ENCODE measurements at regions not wholly inside any gene's neighbourhood (a gene's known extent, or its start where the extent isn't known, plus 50 kb on each side); places are given as distances from the start of the nearest gene placed in this dataset.

GRCh38 chr11:103735497-103736032 lies 300.9 kb upstream of the DDI1 start:
- POLR2A ChIA-PET: no interaction called here

GRCh38 chr11:103736315-103737036 lies 300.0 kb upstream of the DDI1 start:
- H4K20me1 ChIP-seq (ENCODE audit: insufficient read depth, low read length): no peaks in the 10 kb centered on the region
- no peak overlapping the region for H3K4me3 ChIP-seq (ENCODE audit: low read depth, low read length, poor library complexity, severe bottlenecking)
- TF ChIP-seq CTCF (conservative IDR thresholded peaks at IDR 0.05; ENCODE audit: low read length): no peak
- no peak for TF ChIP-seq EZH2phosphoT487 (IDR thresholded peaks at IDR 0.05; ENCODE audit: borderline replicate concordance, low read depth, low read length)
- POLR2A ChIA-PET: no interaction called here
- no peaks in the 10 kb centered on the region for H3K79me2 ChIP-seq (ENCODE audit: insufficient read depth, low read depth, low read length)
- BruUV-seq (replicated peaks): no TSS peak
- H3K27ac ChIP-seq (ENCODE audit: low read depth, low read length, poor library complexity, severe bottlenecking): no peak overlapping the region
- CTCF ChIA-PET (ENCODE audit: unreplicated experiment): no interaction called here
- H3K4me2 ChIP-seq (ENCODE audit: low read length): no peak overlapping the region
- no peak overlapping the region for H2AFZ ChIP-seq (ENCODE audit: low read length)
- no peaks in the 10 kb centered on the region for H3K36me3 ChIP-seq (ENCODE audit: insufficient read depth, low read length)
- H3K9me2 ChIP-seq (ENCODE audit: insufficient read depth, low read length): no peaks in the 10 kb centered on the region
- no peaks in the 10 kb centered on the region for H3K4me1 ChIP-seq (ENCODE audit: insufficient read depth, low read length, poor library complexity, severe bottlenecking)
- intact Hi-C loops (cut with micrococcal nuclease; ENCODE audit: unreplicated experiment): no loop called here
- DNase-seq (ENCODE audit: low spot score): no peak
- H3K9me3 ChIP-seq (ENCODE audit: low read length): no peaks in the 10 kb centered on the region

More at GRCh38 chr11:103735497-103736032, 300.9 kb upstream of the DDI1 start:
- Histone ChIP-seq H3K4me1 (ENCODE audit: insufficient read depth, low read length, poor library complexity, severe bottlenecking) (no peaks in the 10 kb centered on the region), H2AFZ (ENCODE audit: low read length) (no peak overlapping the region), H3K36me3 (ENCODE audit: insufficient read depth, low read length) (no peaks in the 10 kb centered on the region), H3K4me3 (ENCODE audit: low read depth, low read length, poor library complexity, severe bottlenecking) (no peak overlapping the region), H3K9me3 (ENCODE audit: low read length) (no peaks in the 10 kb centered on the region), H3K27ac (ENCODE audit: low read depth, low read length, poor library complexity, severe bottlenecking) (no peak overlapping the region), H3K79me2 (ENCODE audit: insufficient read depth, low read depth, low read length) (no peaks in the 10 kb centered on the region), H3K4me2 (ENCODE audit: low read length) (no peak overlapping the region), H4K20me1 (ENCODE audit: insufficient read depth, low read length) (no peaks in the 10 kb centered on the region), H3K9me2 (ENCODE audit: insufficient read depth, low read length) (no peaks in the 10 kb centered on the region)
- CTCF ChIA-PET (ENCODE audit: unreplicated experiment): no interaction called here
- intact Hi-C loops (cut with micrococcal nuclease; ENCODE audit: unreplicated experiment): no loop called here
- no peak for DNase-seq (ENCODE audit: low spot score)
- TF ChIP-seq CTCF (conservative IDR thresholded peaks at IDR 0.05; ENCODE audit: low read length) (no peak), EZH2phosphoT487 (IDR thresholded peaks at IDR 0.05; ENCODE audit: borderline replicate concordance, low read depth, low read length) (no peak)
- no TSS peak for BruUV-seq (replicated peaks)

- BruUV-seq (replicated peaks): no TSS peak
- Histone ChIP-seq H3K9me2 (ENCODE audit: insufficient read depth, low read length) (no peaks in the 10 kb centered on the region), H2AFZ (ENCODE audit: low read length) (no peak overlapping the region), H3K79me2 (ENCODE audit: insufficient read depth, low read depth, low read length) (no peaks in the 10 kb centered on the region), H3K4me2 (ENCODE audit: low read length) (no peak overlapping the region), H3K36me3 (ENCODE audit: insufficient read depth, low read length) (no peaks in the 10 kb centered on the region), H3K9me3 (ENCODE audit: low read length) (no peaks in the 10 kb centered on the region), H4K20me1 (ENCODE audit: insufficient read depth, low read length) (no peaks in the 10 kb centered on the region), H3K4me1 (ENCODE audit: insufficient read depth, low read length, poor library complexity, severe bottlenecking) (no peaks in the 10 kb centered on the region), H3K27ac (ENCODE audit: low read depth, low read length, poor library complexity, severe bottlenecking) (no peak overlapping the region), H3K4me3 (ENCODE audit: low read depth, low read length, poor library complexity, severe bottlenecking) (no peak overlapping the region)
- POLR2A ChIA-PET: no interaction called here
- intact Hi-C loops (cut with micrococcal nuclease; ENCODE audit: unreplicated experiment): no loop called here
- TF ChIP-seq CTCF (conservative IDR thresholded peaks at IDR 0.05; ENCODE audit: low read length): no peak
- no peak for TF ChIP-seq EZH2phosphoT487 (IDR thresholded peaks at IDR 0.05; ENCODE audit: borderline replicate concordance, low read depth, low read length)
- CTCF ChIA-PET (ENCODE audit: unreplicated experiment): no interaction called here
- no peak for DNase-seq (ENCODE audit: low spot score)
These were observed 299.3 kb upstream of the DDI1 start for GRCh38 chr11:103737037-103737622.

Measured in OCI-LY7 (cell line).